Natural killer cell (primary cell): ENCODE measurements at regions not wholly inside any gene's neighbourhood (a gene's known extent, or its start where the extent isn't known, plus 50 kb on each side); places are given as distances from the start of the nearest gene placed in this dataset.
"Not testable (repeated sequence)": the region's sequence is repeated elsewhere in the genome, so short reads cannot be mapped to it uniquely, and the experiment has no call there.

Experiments
- ATAC-seq, 3 donors: fragments of 150-1000 bp in 2 of 3; fragments of 200-7000 bp in 1 of 3; cut with Tn5 transposase; 1 replicate in 1 of 3; 2 replicates in 2 of 3; pipeline ENCODE4 v1.10.0; 2021; ENCODE audit warnings: mild to moderate bottlenecking in 2 of 3, moderate library complexity in 2 of 3
- DNase-seq, 2 donors: peaks; one replicate each; pipeline versions ENCODE4 v3.0.0 to v3.0.0-alpha.2; 2013 to 2021; ENCODE audit warnings: mixed read lengths in 1 of 2
- H3K27ac ChIP-seq: one replicate; pipeline ENCODE4 v1.5.1; 2013; ENCODE audit warnings: mild to moderate bottlenecking, low read length
- H3K27me3 ChIP-seq: one replicate; pipeline ENCODE4 v1.6.1; 2013; ENCODE audit warnings: low read length; ENCODE audit not compliant: control insufficient read depth, insufficient read depth
- H3K36me3 ChIP-seq: one replicate; pipeline ENCODE4 v1.6.1; 2013; ENCODE audit warnings: low read length; ENCODE audit not compliant: control insufficient read depth, insufficient read depth
- H3K4me1 ChIP-seq: one replicate; pipeline ENCODE4 v1.6.1; 2013; ENCODE audit warnings: low read length; ENCODE audit not compliant: control insufficient read depth, insufficient read depth
- H3K4me3 ChIP-seq: one replicate; pipeline ENCODE4 v1.5.1; 2013; ENCODE audit warnings: low read length
- H3K9me3 ChIP-seq: one replicate; pipeline ENCODE4 v1.6.1; 2013; ENCODE audit warnings: low read length; ENCODE audit not compliant: control insufficient read depth, insufficient read depth
- H3K27ac Mint-ChIP-seq, 2 donors: one replicate each; pipeline ENCODE4 v1.8.0; 2022; ENCODE audit warnings: mild to moderate bottlenecking in 2 of 2, mixed read lengths in 2 of 2, moderate library complexity in 1 of 2
- H3K27me3 Mint-ChIP-seq, 2 donors: one replicate each; pipeline ENCODE4 v1.8.0; 2022; ENCODE audit warnings: low read depth in 2 of 2, mixed read lengths in 2 of 2
- H3K36me3 Mint-ChIP-seq: one replicate; pipeline ENCODE4 v1.8.0; 2022; ENCODE audit warnings: mixed read lengths
- H3K4me1 Mint-ChIP-seq, 2 donors: one replicate each; pipeline ENCODE4 v1.8.0; 2022; ENCODE audit warnings: mixed read lengths in 2 of 2
- H3K4me3 Mint-ChIP-seq: one replicate; pipeline ENCODE4 v1.8.0; 2022; ENCODE audit warnings: mild to moderate bottlenecking, moderate library complexity, mixed read lengths
- H3K9me3 Mint-ChIP-seq, 2 donors: one replicate each; pipeline ENCODE4 v1.8.0; 2022; ENCODE audit warnings: mixed read lengths in 2 of 2
- CTCF ChIP-seq: fragments of 200-600 bp; IDR thresholded peaks from one replicate; pipeline ENCODE4 v1.8.0; 2022; ENCODE audit warnings: antibody characterized with exemption
- WGBS: methylation state at CpG from one replicate; pipeline ENCODE4 v1.1.7; 2013; ENCODE audit warnings: missing lambda C conversion rate; ENCODE audit not compliant: insufficient coverage; 5-methylcytosine and 5-hydroxymethylcytosine counted together
- intact Hi-C: fragments of 100-400 bp; cut with micrococcal nuclease; formaldehyde crosslinking; loops from one replicate; pipeline ENCODE4 v1.14.2; 2022

DNA sequence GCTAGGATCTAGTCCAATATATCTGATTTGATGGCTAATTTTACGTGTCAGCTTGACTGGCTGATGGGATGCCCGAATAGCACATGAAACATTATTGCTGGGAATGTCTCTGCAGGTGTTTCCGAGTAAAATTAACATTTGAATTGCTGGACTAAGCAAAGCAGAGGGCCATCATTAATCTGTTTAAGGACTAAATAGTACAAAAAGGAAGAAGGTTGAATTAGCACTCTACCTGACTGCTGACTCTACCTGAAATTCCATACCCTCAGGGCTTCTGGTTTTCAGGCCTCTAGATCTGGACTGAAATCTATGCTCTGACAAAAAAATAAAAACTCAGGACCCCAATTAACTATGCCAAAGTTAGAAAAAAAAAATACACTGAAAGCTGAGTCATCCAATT, 1021.9 kb downstream of the FAM133A start:
- intact Hi-C loops: no loop called here
- H3K36me3 ChIP-seq: no peaks in the 10 kb centered on the region
- H3K4me1 Mint-ChIP-seq: no peaks in the 10 kb centered on the region
- no peaks in the 10 kb centered on the region for H3K9me3 ChIP-seq
- H3K4me3 Mint-ChIP-seq: no peak overlapping the region
- H3K9me3 Mint-ChIP-seq: no peaks in the 10 kb centered on the region
- TF ChIP-seq CTCF: no peak
- no peaks in the 10 kb centered on the region for H3K36me3 Mint-ChIP-seq
- DNase-seq: no peak
- H3K27ac ChIP-seq: no peak overlapping the region
- peaks cover 0 to 8% of the 10 kb centered on the region in 2 donors for H3K27me3 Mint-ChIP-seq
- H3K4me3 ChIP-seq: no peak overlapping the region
- ATAC-seq: no peak
- no peak overlapping the region for H3K27ac Mint-ChIP-seq
- no peaks in the 10 kb centered on the region for H3K27me3 ChIP-seq
- WGBS: 82% methylated on average over 3 of the region's 3 CpGs
- H3K4me1 ChIP-seq: no peaks in the 10 kb centered on the region

DNA sequence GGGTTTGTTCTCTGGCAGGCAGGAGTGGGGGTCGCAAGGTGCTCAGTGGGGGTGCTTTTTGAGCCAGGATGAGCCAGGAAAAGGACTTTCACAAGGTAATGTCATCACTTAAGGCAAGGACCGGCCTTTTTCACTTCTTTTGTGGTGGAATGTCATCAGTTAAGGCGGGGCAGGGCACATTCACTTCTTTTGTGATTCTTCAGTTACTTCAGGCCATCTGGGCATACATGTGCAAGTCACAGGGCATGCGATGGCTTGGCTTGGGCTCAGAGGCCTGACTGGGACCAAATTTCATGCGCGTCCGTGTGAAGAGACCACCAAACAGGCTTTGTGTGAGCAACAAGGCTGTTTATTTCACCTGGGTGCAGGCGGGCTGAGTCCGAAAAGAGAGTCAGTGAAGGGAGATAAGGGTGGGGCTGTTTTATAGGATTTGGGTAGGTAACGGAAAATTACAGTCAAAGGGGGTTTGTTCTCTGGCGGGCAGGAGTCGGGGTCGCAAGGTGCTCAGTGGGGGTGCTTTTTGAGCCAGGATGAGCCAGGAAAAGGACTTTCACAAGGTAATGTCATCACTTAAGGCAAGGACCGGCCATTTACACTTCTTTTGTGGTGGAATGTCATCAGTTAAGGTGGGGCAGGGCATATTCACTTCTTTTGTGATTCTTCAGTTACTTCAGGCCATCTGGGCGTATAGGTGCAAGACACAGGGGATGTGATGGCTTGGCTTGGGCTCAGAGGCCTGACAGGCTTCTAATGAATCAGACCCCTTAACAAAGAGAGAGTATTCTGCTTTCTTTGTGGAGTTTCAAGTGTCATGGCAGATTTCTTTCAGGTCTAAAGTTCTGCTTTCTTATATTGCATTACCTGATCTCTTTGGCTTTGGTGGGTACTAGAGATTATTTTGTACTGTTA, 1030.6 kb downstream of the FAM133A start:
- intact Hi-C loops, H3K4me1 ChIP-seq, DNase-seq, H3K4me1 Mint-ChIP-seq, H3K27me3 ChIP-seq, ATAC-seq, H3K36me3 ChIP-seq, H3K9me3 ChIP-seq, H3K36me3 Mint-ChIP-seq, H3K9me3 Mint-ChIP-seq, H3K27ac ChIP-seq, H3K27me3 Mint-ChIP-seq, H3K4me3 ChIP-seq, H3K27ac Mint-ChIP-seq, H3K4me3 Mint-ChIP-seq: not testable (repeated sequence)
- WGBS: 94% methylated on average over 12 of the region's 15 CpGs

DNA sequence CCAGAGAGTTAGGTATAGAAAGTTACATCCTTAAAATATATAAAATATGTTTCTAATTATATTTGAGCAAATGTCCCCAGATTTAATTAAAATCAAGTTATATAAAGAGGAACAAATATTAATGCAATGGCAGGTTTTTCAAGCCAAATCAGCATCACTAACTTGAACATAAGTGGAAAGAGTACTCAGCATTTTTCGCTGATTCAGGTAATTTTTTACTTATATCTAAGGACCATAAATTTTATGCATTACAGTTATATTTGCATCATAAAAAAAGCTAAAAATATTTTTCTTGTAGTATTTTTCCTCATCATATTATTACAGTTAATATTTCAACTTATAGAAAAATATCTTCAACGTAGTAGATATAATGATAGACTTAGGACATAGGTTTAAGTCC, 1047.4 kb downstream of the FAM133A start:
- H3K9me3 Mint-ChIP-seq: peaks cover 0 to 2% of the 10 kb centered on the region in 2 donors
- no peaks in the 10 kb centered on the region for H3K4me1 Mint-ChIP-seq
- ATAC-seq (no peak), DNase-seq (no peak)
- no peak for TF ChIP-seq CTCF
- no peaks in the 10 kb centered on the region for H3K4me1 ChIP-seq
- intact Hi-C loops: no loop called here
- no peak overlapping the region for H3K27ac Mint-ChIP-seq
- no peak overlapping the region for H3K4me3 Mint-ChIP-seq
- H3K36me3 Mint-ChIP-seq: no peaks in the 10 kb centered on the region
- peaks cover 0 to 24% of the 10 kb centered on the region in 2 donors for H3K27me3 Mint-ChIP-seq
- WGBS: no CpG with 5 or more reads among the region's 2 CpGs
- no peak overlapping the region for H3K27ac ChIP-seq
- H3K9me3 ChIP-seq: no peaks in the 10 kb centered on the region
- H3K4me3 ChIP-seq: no peak overlapping the region
- no peaks in the 10 kb centered on the region for H3K27me3 ChIP-seq
- H3K36me3 ChIP-seq: no peaks in the 10 kb centered on the region

DNA sequence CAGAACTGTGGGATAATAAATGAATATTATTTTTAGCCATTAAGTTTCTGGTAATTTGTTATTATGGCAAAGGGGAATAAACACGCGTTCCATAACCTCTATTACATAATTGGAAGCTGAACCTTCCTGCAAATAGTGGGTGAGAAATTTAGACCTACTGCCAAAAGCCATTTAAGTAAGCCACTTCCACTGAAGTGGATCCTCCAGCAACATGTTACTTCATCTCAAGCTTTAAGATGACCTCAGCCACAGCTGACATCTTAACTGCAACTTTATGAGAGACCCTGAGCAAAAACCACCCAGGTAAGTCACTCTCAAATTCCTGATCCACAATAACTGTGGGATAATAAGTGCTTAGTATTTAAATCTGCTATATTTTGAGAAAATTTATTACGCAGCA, 1048.6 kb downstream of the FAM133A start:
- DNase-seq (no peak), ATAC-seq (no peak)
- peaks cover 0 to 2% of the 10 kb centered on the region in 2 donors for H3K9me3 Mint-ChIP-seq
- intact Hi-C loops: no loop called here
- H3K36me3 Mint-ChIP-seq: no peaks in the 10 kb centered on the region
- H3K27ac ChIP-seq: no peak overlapping the region
- H3K4me3 ChIP-seq: no peak overlapping the region
- no peaks in the 10 kb centered on the region for H3K36me3 ChIP-seq
- no peaks in the 10 kb centered on the region for H3K4me1 Mint-ChIP-seq
- WGBS: no CpG with 5 or more reads among the region's 3 CpGs
- TF ChIP-seq CTCF: no peak
- no peaks in the 10 kb centered on the region for H3K27me3 ChIP-seq
- H3K9me3 ChIP-seq: no peaks in the 10 kb centered on the region
- no peaks in the 10 kb centered on the region for H3K4me1 ChIP-seq
- no peak overlapping the region for H3K27ac Mint-ChIP-seq
- no peak overlapping the region for H3K4me3 Mint-ChIP-seq
- H3K27me3 Mint-ChIP-seq: peaks cover 0 to 24% of the 10 kb centered on the region in 2 donors
